Lung (tissue), 11 donors: ENCODE measurements at regions not wholly inside any gene's neighbourhood (a gene's known extent, or its start where the extent isn't known, plus 50 kb on each side); places are given as distances from the start of the nearest gene placed in this dataset.

Source experiments
- ATAC-seq: fragments of 200-7000 bp; cut with Tn5 transposase; one replicate; pipeline ENCODE4 v1.9.1; 2020; ENCODE audit warnings: moderate number of reproducible peaks; ENCODE audit not compliant: insufficient read depth, low FRiP score
- DNase-seq, 3 donors: peaks; one replicate each; pipeline ENCODE4 v3.0.0-alpha.2; 2013 to 2017
- H3K27ac ChIP-seq, 2 donors: one replicate each; pipeline ENCODE4 v1.5.1; 2013; ENCODE audit warnings: mild to moderate bottlenecking in 2 of 2, moderate library complexity in 2 of 2, control low read depth in 1 of 2, inconsistent platforms in 1 of 2, low read depth in 1 of 2, low read length in 1 of 2
- H3K27me3 ChIP-seq, 3 donors: one replicate each; pipeline ENCODE4 v1.5.1; 2013; ENCODE audit warnings: low read length in 2 of 3; ENCODE audit not compliant: control insufficient read depth in 3 of 3, insufficient read depth in 3 of 3
- H3K36me3 ChIP-seq, 4 donors: one replicate each; pipeline ENCODE4 v1.5.1; 2013; ENCODE audit warnings: low read length in 4 of 4, mild to moderate bottlenecking in 1 of 4, moderate library complexity in 1 of 4; ENCODE audit not compliant: control insufficient read depth in 4 of 4, insufficient read depth in 4 of 4
- H3K4me1 ChIP-seq, 5 donors: one replicate each; pipeline ENCODE4 v1.5.1; 2013; ENCODE audit warnings: low read length in 5 of 5, mild to moderate bottlenecking in 2 of 5, moderate library complexity in 1 of 5; ENCODE audit not compliant: control insufficient read depth in 5 of 5, insufficient read depth in 5 of 5
- H3K4me3 ChIP-seq: one replicate; pipeline ENCODE4 v1.5.1; 2013; ENCODE audit warnings: mild to moderate bottlenecking, control low read depth, moderate library complexity
- H3K9ac ChIP-seq, 2 donors: one replicate each; pipeline ENCODE4 v1.5.1; 2013; ENCODE audit warnings: low read length in 2 of 2, control low read depth in 1 of 2; ENCODE audit not compliant: insufficient read depth in 1 of 2
- H3K9me3 ChIP-seq, 4 donors: one replicate each; pipeline ENCODE4 v1.5.1; 2013; ENCODE audit warnings: low read length in 3 of 4, mild to moderate bottlenecking in 1 of 4, moderate library complexity in 1 of 4; ENCODE audit not compliant: control insufficient read depth in 4 of 4, insufficient read depth in 3 of 4
- CTCF ChIP-seq: IDR thresholded peaks from 2 replicates; pipeline ENCODE4 v1.5.1; 2012; ENCODE audit warnings: mild to moderate bottlenecking; ENCODE audit errors: control extremely low read depth, extremely low read depth
- WGBS, 2 donors: extraction: QIAGEN DNeasy Blood & Tissue Kit; methylation state at CpG; one replicate each; pipeline ENCODE4 v1.1.7; 2013; 5-methylcytosine and 5-hydroxymethylcytosine counted together
- donor health status: control.
- donor health status: control.
- donor health status: Bipolar disorder and iron deficiency.
- donor health status: healthy.
- donor health status: DM: yes; HTN: yes; CAD: no.

DNA sequence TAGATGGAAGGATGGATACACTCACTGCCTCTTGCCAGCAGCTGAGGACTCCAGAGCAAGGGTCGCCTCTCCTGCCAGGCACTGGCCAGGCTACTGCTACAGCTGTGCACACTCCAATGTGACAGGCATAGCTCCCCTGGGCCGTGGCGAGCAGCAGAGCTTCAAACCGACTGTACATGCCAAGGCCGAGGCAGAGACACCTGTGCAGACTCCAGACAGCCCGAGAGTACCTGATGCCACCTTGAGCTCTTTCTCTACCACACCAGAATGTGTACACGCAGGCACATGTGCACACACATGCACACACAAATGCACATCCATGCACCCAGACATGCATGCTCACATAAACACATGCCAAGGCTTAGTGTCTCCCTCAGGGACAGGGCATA is 508.3 kb upstream of the MYT1L start:
- Histone ChIP-seq H3K27ac (no peak overlapping the region), H3K9ac (no peak overlapping the region), H3K4me3 (no peak overlapping the region), H3K27me3 (no peaks in the 10 kb centered on the region), H3K36me3 (no peaks in the 10 kb centered on the region), H3K4me1 (no peaks in the 10 kb centered on the region), H3K9me3 (peaks cover 0 to 3% (median 0%) of the 10 kb centered on the region in 4 donors)
- no peak for ATAC-seq
- no peak for TF ChIP-seq CTCF
- WGBS, 2 donors: 75 to 90% methylated on average over 7 of the region's 7 CpGs
- no peak for DNase-seq

DNA sequence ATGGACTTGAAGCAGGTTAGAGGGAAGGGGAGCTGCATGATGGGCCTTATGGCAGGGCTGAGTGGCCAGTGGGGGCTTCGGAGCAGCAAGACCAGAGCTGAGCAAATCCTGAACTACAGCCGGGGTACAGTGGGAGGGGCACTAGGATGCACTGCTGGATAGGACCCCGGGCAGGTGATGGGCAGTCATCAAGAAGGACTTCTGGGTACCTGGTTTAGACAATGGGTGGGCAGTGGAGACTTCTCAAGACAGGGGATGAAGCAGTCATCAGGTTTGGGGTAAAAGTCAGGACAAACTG is 507.4 kb upstream of the MYT1L start:
- no peak overlapping the region for H3K9ac ChIP-seq
- H3K27ac ChIP-seq: no peak overlapping the region
- 89 to 94% methylated on average over 3 of the region's 3 CpGs for WGBS, 2 donors
- no peak for TF ChIP-seq CTCF
- no peaks in the 10 kb centered on the region for H3K27me3 ChIP-seq
- ATAC-seq (no peak), DNase-seq (no peak)
- H3K36me3 ChIP-seq: no peaks in the 10 kb centered on the region
- no peaks in the 10 kb centered on the region for H3K4me1 ChIP-seq
- H3K9me3 ChIP-seq: peaks cover 0 to 3% (median 0%) of the 10 kb centered on the region in 4 donors
- H3K4me3 ChIP-seq: no peak overlapping the region

GRCh38 chr2:2837746-2838547 is 506.9 kb upstream of the MYT1L start:
- ATAC-seq (no peak), DNase-seq (no peak)
- Histone ChIP-seq H3K36me3 (no peaks in the 10 kb centered on the region), H3K27ac (no peak overlapping the region), H3K27me3 (no peaks in the 10 kb centered on the region), H3K4me3 (no peak overlapping the region), H3K9ac (no peak overlapping the region), H3K9me3 (peaks cover 0 to 3% (median 0%) of the 10 kb centered on the region in 4 donors), H3K4me1 (no peaks in the 10 kb centered on the region)
- no peak for TF ChIP-seq CTCF
- 76 to 80% methylated on average over 15 of the region's 15 CpGs for WGBS, 2 donors
